ENCODE measurements at regions not wholly inside any gene's neighbourhood (a gene's known extent, or its start where the extent isn't known, plus 50 kb on each side); places are given as distances from the start of the nearest gene placed in this dataset.
"Not testable (repeated sequence)": the region's sequence is repeated elsewhere in the genome, so short reads cannot be mapped to it uniquely, and the experiment has no call there.

DNA sequence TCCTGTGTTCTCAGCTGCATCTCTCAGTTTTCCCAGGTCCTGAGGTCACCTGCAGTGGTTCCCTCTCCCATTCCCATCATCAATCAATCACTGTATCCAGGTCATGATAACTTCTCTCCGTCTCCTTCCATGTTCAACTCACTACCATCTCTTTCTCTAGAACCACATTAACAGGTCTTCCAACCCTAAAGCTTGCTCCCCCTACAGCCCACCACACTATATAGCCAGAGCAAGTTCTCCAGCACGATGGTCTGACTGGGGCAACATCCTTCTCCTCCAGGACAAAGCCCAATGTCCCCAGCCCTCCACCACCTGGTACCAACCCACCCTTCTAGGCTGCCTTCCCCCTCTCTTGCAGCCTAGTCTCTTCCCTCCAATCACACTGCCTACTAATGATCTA is 241.6 kb downstream of the CDK5RAP2 start:
- DNase-seq: no peak

- no peak for DNase-seq
Measured at GRCh38 chr9:120337131-120337530, 242.8 kb downstream of the CDK5RAP2 start.

- no peak for DNase-seq
Measured at GRCh38 chr9:120336753-120337090, 243.2 kb downstream of the CDK5RAP2 start.

DNA sequence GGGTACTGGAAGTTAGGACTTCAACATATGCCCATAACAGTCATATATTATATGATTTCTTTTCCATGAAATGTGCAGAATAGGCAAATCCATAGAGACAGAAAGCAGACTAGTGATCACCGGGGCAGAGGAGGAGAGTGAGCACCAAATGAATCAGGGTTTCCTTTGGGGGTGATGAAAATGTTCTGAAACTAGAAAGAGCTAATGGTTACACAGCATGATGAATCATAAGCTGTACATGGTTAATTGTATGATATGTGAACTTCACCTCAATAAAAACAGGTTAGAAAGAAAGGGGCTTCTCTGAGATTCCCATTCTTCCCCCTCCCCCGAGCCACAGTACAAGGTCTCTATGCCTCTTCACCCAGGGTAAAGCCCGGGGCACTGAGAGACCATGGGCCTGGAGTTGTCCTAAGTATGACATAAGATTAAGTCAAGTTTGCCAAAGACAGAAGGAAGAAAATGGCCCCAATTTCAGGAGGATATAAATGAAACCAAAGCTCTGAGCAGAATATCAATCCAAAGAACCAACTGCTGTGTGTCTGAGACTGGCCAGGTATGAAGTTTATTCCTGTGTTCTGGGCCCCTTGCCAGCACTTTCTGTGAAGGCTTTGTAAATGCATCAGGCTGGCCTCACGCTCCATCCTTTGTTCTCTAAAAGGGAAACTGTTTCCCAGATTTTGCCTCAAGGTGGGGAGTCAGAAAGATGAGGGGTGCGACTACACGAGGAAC is 243.8 kb downstream of the CDK5RAP2 start:
- peak; percentile 11 for DNase-seq

- no peak for DNase-seq
Measured at GRCh38 chr9:120331913-120332312, 248.1 kb downstream of the CDK5RAP2 start.

GRCh38 chr9:120330031-120330430 is 249.9 kb downstream of the CDK5RAP2 start:
- no peak for DNase-seq

- no peak for DNase-seq
Measured at GRCh38 chr9:120327322-120327721, 252.6 kb downstream of the CDK5RAP2 start.

DNA sequence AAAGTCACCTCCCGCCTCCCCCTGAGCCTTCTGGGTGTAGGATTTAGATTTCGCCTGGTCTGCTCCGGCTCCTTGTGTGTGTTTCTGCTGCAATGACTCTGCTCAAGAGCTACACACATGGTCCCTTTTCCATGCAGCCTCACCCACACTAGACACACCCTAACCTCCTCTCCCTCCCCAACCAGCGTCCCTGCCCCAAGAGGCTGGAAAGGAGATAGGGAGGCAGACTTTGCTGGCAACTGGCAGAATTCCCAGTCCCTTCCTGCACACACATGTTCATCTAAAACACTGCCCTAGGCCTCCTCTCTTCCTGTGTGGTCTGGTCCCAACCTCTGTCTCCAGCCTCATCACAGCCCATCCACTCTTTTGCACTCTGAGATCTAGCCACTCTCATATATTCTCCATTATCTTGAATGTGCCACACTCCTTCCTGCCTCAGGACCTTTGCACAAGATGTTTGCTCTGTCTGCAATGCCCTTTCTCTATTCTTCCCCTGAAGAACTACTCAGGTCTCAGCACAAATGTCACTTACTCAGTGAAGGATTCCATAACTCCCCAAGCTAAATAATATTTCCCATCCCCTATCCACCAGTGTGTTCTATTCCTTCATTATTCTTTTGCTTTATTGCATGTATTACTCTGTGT is 253.8 kb downstream of the CDK5RAP2 start:
- no peak for DNase-seq

DNA sequence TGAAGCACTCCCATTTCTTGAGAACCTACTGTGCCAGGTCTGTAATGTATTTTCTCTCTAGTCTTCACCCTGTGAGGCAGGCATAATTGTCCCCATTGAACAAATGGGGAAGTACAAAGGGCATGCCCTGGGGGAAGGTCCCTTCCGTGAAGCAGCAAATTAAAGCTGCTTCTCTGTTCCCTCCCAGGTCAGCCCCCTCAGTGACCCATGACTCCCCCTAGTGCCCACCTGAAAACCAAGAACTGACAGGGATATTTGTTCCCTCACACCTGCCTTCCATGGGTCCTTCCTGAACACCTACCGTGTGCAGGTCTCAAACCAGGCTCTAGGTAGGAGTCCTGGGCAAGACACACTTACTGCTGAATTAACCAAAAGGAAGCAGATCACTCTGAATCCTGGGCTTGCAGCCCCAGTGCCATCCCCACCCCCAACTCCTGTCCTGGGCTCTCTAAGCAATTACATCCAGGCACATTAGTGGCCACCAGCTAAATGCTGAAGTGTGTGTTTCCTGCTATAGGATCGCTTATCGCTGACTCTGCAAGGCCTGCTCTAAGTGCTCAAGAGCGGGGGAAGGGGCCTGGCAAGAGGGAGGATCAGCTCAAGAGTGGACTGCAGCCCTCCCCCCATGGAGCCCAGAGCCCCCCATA is 254.8 kb downstream of the CDK5RAP2 start:
- DNase-seq: peak; percentile 25

DNA sequence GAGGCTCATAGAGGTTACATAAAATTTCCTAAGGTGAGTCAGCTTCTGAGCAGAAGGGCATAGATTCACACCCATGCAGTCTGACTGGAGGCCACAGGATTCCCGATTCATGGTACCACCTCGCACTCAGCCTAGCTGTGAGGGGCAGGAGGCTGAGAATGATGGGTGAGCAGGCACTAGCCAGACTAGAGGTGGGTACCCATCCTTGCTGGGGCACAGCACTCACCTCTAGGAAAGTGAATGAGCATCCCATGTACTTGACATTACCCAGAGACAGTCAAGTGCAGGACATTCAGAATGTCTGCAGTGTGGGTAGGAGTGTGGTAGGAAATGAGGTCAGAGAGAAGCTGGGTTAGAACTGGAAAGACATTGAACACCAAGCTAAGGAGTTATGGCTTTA is 255.5 kb downstream of the CDK5RAP2 start:
- no peak for DNase-seq

DNA sequence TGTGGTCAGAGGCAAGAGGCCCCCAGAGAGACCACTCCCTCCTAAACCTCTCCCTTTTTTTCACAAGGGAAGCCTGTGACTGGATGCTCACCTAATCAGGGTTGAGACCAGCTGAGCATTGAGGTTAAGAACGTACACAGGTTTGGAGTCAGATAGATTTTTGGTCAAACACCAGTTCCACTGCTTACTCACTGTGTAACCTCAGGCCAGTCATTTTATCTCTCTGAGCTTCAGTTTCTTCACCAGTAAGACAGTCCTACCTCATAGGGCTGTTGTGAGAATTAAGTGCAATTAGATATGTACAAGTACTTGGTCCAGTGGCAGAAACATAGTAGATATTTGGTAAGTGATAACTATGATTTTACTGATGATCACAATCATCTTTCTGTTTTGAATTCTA is 256.8 kb downstream of the CDK5RAP2 start:
- DNase-seq: no peak

GRCh38 chr9:120319452-120319851 is 260.5 kb downstream of the CDK5RAP2 start:
- no peak for DNase-seq

- DNase-seq: no peak
Measured at GRCh38 chr9:120315154-120315553, 264.8 kb downstream of the CDK5RAP2 start.

DNA sequence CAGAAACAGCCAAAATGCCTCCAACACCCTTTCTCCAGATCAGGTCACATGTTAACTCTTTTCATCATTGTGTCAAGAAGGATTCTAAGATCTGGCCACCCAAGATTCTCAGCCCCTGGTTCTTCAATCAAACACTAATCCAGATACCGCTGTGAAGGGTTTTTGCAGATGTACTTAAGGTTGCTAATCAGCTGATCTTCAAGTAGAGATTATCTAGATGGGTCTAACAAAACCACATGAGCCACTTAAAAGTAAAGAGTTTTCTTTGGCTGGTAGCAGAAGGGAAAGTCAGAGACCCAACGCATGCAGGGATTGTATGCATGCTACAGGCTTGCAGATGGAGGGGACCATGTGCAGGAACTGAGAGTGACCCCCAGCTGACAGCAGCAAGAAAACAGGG is 267.9 kb downstream of the CDK5RAP2 start:
- no peak for DNase-seq

GRCh38 chr9:120310035-120310434 is 269.9 kb downstream of the CDK5RAP2 start:
- DNase-seq: no peak

DNA sequence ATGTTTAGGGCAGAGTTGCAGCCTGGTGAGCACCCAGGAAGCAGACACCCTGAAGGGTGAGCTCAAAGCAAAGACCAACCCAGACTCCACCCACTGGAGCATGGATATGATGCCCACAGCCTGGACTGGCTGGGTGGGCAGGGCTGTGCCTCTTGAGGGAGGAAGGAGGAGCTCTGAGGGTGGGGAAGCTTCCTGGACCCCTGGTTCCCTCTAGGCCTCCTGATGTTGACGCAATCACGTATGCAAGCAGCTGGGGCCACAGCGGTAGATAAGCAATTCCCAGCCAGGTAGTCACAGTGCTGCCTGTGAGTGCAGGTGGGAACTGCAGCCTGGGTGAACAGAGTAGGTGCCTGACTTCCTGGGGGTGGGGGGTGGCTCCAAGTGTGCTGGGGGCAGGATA is 271.5 kb downstream of the CDK5RAP2 start:
- DNase-seq: no peak

GRCh38 chr9:120307599-120307998 is 272.4 kb downstream of the CDK5RAP2 start:
- DNase-seq: no peak

DNA sequence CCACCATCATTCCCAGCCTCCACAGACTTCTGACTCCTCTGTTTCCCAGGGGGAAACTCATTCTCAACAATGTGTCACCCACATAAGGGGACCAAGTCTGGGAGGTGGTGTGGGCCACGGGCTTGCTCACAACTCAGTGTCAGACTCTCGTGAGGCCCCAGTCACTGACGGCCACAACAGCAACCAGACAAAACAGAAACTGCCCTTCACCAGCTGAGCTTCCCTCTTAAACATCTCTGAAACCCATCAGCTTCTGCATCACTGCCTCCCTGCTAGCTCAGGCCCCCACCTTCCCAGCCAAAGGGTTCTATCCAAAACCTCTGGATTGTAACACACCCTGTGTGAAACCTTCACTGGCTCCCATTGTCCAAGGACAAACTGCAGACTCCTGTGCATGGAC is 273.4 kb downstream of the CDK5RAP2 start:
- DNase-seq: no peak

DNA sequence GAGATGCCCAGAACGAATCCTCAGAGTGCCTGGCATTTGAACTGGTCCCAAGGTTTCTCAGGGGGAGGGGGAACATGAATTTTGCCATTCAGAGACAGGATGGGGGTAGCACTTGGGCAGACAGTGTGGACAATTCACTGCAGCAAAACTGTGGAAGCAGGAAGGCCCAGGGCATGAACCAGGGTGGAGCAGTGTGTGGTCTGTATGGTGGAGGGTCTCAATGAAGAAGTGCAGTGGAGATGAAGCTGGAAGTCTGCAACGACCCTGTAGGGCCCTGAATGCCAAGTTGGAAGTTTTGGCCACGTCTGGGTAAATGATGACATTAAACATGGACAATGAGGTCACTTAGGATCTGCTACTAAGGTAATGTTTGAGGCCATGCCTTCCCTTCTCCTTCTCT is 273.9 kb downstream of the CDK5RAP2 start:
- DNase-seq: no peak

DNA sequence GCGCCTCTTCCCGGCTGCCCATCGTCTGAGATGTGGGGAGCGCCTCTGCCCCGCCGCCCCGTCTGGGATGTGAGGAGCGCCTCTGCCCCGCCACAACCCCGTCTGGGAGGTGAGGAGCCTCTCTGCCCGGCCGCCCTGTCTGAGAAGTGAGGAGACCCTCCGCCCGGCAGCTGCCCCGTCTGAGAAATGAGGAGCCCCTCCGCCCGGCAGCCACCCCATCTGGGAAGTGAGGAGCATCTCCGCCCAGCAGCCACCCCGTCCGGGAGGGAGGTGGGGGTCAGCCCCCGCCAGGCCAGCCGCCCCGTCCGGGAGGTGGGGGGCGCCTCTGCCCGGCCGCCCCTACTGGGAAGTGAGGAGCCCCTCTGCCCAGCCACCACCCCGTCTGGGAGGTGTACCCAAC is 275.1 kb downstream of the CDK5RAP2 start:
- not testable (repeated sequence) for DNase-seq

DNA sequence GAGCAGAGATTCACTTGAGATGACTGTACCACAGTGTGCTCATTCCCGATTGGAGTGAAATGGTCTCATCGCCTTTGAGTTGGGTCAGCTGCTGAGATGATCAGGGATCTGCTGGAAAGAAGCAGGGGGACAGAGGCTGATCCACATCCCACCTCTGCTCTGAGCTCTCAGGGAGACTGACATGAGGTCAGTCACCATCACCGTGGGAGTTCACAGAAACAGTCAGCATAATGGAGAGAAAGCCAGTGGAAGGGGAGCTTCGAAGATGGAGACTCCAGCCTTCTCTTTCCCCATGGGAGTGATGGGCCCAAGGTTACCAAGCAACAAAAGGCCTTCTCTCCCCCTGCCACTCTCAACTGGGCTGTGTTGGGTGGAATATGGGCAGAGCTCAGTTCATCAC is 276.4 kb downstream of the CDK5RAP2 start:
- no peak for DNase-seq

DNA sequence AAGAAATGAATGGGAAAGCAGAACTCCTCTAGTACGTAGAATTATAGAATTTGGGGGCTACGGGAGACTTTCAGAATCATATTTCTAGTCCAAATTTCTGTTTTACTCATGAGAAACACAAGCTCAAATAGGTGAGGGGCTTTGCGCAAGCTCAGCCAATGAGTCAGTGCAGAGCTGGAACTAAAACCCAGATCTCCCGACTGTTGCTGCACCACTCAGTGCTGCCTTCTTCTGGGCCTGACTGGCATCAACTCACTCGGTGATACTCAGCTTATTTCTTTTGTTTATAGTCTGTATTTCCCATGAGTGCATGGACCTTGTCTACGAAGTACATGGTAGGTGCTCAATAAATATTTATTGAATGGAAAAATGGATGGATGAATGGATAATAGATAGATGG is 280.2 kb downstream of the CDK5RAP2 start:
- DNase-seq: no peak

DNA sequence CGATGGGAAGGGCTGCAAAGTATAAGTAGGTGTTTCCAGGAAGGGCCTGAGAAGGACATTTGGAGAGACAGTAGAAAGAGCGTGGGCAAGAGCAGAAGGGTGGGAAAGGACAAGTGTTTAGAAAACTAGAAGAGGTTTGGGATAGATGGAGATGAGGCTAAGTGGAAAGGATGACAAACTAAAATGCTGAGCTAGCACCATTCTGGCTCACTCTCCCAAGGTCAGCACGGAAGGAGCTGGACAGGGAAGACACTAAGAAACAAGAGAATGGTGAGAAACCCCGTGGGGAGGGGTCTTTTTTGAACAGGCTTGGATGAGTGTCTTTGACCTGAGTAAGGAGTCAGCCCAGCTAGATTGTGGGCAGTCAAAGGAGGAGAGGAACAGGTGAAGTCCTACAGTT is 286.0 kb downstream of the CDK5RAP2 start:
- no peak for DNase-seq

DNA sequence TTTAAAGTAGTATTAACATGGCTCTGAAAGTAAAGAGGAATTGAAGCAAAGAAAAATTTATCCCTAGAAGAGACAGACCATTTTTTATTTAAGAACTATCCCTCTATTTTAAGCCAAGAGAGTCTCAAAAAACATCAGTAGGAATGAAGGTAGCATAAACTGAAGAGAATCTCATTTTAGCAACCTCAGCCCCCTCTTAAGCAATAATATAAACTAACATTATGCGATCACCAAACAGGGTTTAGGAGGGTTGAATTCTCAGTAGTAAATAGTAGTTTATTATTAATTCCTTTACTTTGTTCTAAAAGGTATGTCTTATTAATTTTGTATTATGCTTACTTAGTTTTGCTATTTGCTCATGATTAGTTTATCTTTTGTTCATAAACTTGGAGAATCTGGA is 287.4 kb downstream of the CDK5RAP2 start:
- no peak for DNase-seq

- no peak for DNase-seq
Measured at GRCh38 chr9:120291050-120291449, 288.9 kb downstream of the CDK5RAP2 start.
